ENCODE measurements at regions not wholly inside any gene's neighbourhood (a gene's known extent, or its start where the extent isn't known, plus 50 kb on each side); places are given as distances from the start of the nearest gene placed in this dataset.

DNA sequence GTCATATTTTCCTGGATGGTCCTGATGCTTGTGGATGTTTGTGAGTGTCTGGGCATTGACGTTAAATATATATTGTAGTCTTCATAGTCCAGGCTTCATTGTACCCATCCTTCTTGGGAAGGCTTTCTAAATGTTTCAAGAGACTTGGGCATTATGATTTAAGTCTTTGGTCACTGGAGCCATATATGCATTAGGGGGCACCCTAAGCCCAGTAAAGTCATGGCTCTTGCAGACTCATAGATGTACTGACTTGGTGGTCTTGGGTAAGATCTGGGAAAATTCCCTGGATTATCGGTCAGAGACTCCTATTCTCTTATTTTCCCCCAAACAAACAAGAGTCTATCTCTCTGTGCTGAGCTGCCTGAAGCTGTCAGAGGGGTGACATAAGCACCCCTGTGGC is 271.1 kb downstream of the TRIM36 start:
- no peak for FAIRE-seq
- dilution Hi-C loops (cut with MboI; ENCODE audit: extremely low pct_ligation_motif_present, low sequenced_read_pairs), result no loop called here
- Histone ChIP-seq H3K4me1 (ENCODE audit: control insufficient read depth, extremely low read depth, insufficient read depth, low read length) (no peaks in the 10 kb centered on the region), H3K4me2 (ENCODE audit: control insufficient read depth, extremely low read depth, insufficient read depth, low read depth, low read length) (no peak overlapping the region), H3K9me3 (ENCODE audit: control insufficient read depth, low read depth, low read length) (no peaks in the 10 kb centered on the region), H3K36me3 (ENCODE audit: control insufficient read depth in 2 of 2, extremely low read depth in 1 of 2, insufficient read depth in 2 of 2, low read length in 2 of 2) (no peaks in the 10 kb centered on the region), H3K9ac (ENCODE audit: control insufficient read depth, extremely low read depth, insufficient read depth, low read length) (no peak overlapping the region), H4K20me1 (ENCODE audit: control insufficient read depth, extremely low read depth, insufficient read depth, low read length) (no peaks in the 10 kb centered on the region), H2AFZ (ENCODE audit: control insufficient read depth, low read length) (no peak overlapping the region), H3K4me3 (ENCODE audit: control insufficient read depth in 2 of 3, extremely low read depth in 1 of 3, insufficient read depth in 2 of 3, low read depth in 1 of 3, low read length in 3 of 3) (no peak overlapping the region), H3K27ac (ENCODE audit: control insufficient read depth, insufficient read depth, low read length) (no peak overlapping the region), H3K79me2 (ENCODE audit: control insufficient read depth, insufficient read depth, low read length) (no peaks in the 10 kb centered on the region), H3K9me1 (ENCODE audit: control insufficient read depth, extremely low read depth, insufficient read depth, low read length) (no peaks in the 10 kb centered on the region), H3K27me3 (ENCODE audit: control insufficient read depth, extremely low read depth, insufficient read depth, low read length) (no peaks in the 10 kb centered on the region)
- TF ChIP-seq, protein P1, sequence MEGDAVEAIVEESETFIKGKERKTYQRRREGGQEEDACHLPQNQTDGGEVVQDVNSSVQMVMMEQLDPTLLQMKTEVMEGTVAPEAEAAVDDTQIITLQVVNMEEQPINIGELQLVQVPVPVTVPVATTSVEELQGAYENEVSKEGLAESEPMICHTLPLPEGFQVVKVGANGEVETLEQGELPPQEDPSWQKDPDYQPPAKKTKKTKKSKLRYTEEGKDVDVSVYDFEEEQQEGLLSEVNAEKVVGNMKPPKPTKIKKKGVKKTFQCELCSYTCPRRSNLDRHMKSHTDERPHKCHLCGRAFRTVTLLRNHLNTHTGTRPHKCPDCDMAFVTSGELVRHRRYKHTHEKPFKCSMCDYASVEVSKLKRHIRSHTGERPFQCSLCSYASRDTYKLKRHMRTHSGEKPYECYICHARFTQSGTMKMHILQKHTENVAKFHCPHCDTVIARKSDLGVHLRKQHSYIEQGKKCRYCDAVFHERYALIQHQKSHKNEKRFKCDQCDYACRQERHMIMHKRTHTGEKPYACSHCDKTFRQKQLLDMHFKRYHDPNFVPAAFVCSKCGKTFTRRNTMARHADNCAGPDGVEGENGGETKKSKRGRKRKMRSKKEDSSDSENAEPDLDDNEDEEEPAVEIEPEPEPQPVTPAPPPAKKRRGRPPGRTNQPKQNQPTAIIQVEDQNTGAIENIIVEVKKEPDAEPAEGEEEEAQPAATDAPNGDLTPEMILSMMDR (optimal IDR thresholded peaks at IDR 0.05 in 1 of 3, IDR thresholded peaks at IDR 0.05 in 1 of 3, conservative IDR thresholded peaks at IDR 0.05 in 1 of 3; ENCODE audit: extremely low read depth in 1 of 3, insufficient read depth in 2 of 3, low read length in 3 of 3), result no peak
- TF ChIP-seq EZH2 (IDR thresholded peaks at IDR 0.05; ENCODE audit: low read length), result no peak
- no peak for DNase-seq (ENCODE audit: low read depth, low spot score)

DNA sequence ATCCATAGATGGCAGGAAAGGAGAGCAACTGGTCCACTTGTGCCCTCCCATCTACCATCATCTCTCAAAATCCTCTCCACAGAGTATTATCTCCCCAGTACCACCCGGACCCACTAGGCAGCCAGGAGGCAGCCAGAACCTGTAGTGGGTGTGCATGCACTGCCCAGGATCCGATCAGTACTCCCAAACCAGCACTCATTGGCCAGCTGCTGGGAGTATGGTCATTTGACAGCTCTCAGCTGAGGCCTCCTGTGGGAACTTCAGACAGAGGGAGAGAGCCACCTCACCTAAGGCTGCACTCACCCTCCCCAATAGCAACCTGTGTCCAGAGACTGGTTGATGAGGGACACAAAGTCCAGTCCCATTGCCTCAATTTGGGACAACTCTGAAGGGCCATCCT is 286.0 kb downstream of the TRIM36 start:
- no peak overlapping the region for H3K4me3 ChIP-seq (ENCODE audit: control insufficient read depth in 2 of 3, extremely low read depth in 1 of 3, insufficient read depth in 2 of 3, low read depth in 1 of 3, low read length in 3 of 3)
- no peak overlapping the region for H3K4me2 ChIP-seq (ENCODE audit: control insufficient read depth, extremely low read depth, insufficient read depth, low read depth, low read length)
- DNase-seq (ENCODE audit: low read depth, low spot score) (no peak), FAIRE-seq (no peak)
- no peaks in the 10 kb centered on the region for H3K79me2 ChIP-seq (ENCODE audit: control insufficient read depth, insufficient read depth, low read length)
- H3K9me1 ChIP-seq (ENCODE audit: control insufficient read depth, extremely low read depth, insufficient read depth, low read length), result no peaks in the 10 kb centered on the region
- H3K27me3 ChIP-seq (ENCODE audit: control insufficient read depth, extremely low read depth, insufficient read depth, low read length), result no peaks in the 10 kb centered on the region
- no peaks in the 10 kb centered on the region for H3K36me3 ChIP-seq (ENCODE audit: control insufficient read depth in 2 of 2, extremely low read depth in 1 of 2, insufficient read depth in 2 of 2, low read length in 2 of 2)
- H3K27ac ChIP-seq (ENCODE audit: control insufficient read depth, insufficient read depth, low read length), result no peak overlapping the region
- no peaks in the 10 kb centered on the region for H4K20me1 ChIP-seq (ENCODE audit: control insufficient read depth, extremely low read depth, insufficient read depth, low read length)
- no peak overlapping the region for H2AFZ ChIP-seq (ENCODE audit: control insufficient read depth, low read length)
- dilution Hi-C loops (cut with MboI; ENCODE audit: extremely low pct_ligation_motif_present, low sequenced_read_pairs), result no loop called here
- H3K4me1 ChIP-seq (ENCODE audit: control insufficient read depth, extremely low read depth, insufficient read depth, low read length), result no peaks in the 10 kb centered on the region
- TF ChIP-seq EZH2 (IDR thresholded peaks at IDR 0.05; ENCODE audit: low read length), result no peak
- TF ChIP-seq, protein P1 (optimal IDR thresholded peaks at IDR 0.05 in 1 of 3, IDR thresholded peaks at IDR 0.05 in 1 of 3, conservative IDR thresholded peaks at IDR 0.05 in 1 of 3; ENCODE audit: extremely low read depth in 1 of 3, insufficient read depth in 2 of 3, low read length in 3 of 3), result no peak
- no peaks in the 10 kb centered on the region for H3K9me3 ChIP-seq (ENCODE audit: control insufficient read depth, low read depth, low read length)
- H3K9ac ChIP-seq (ENCODE audit: control insufficient read depth, extremely low read depth, insufficient read depth, low read length), result no peak overlapping the region
